Fibroblast of villous mesenchyme (primary cell): ENCODE measurements at regions not wholly inside any gene's neighbourhood (a gene's known extent, or its start where the extent isn't known, plus 50 kb on each side); places are given as distances from the start of the nearest gene placed in this dataset.

Experiments
- DNase-seq: peaks from one replicate; pipeline ENCODE4 v3.0.0-alpha.2; 2010; ENCODE audit warnings: low read depth
- H3K4me3 ChIP-seq: 2 replicates; pipeline ENCODE4 v1.5.1; 2011; ENCODE audit warnings: low read depth, mild to moderate bottlenecking, low read length
- TF ChIP-seq, protein P1 (sequence below): IDR thresholded peaks from 2 replicates; pipeline ENCODE4 v1.5.1; 2012; ENCODE audit warnings: low read depth, mild to moderate bottlenecking, low read length; ENCODE audit not compliant: insufficient read depth

DNA sequence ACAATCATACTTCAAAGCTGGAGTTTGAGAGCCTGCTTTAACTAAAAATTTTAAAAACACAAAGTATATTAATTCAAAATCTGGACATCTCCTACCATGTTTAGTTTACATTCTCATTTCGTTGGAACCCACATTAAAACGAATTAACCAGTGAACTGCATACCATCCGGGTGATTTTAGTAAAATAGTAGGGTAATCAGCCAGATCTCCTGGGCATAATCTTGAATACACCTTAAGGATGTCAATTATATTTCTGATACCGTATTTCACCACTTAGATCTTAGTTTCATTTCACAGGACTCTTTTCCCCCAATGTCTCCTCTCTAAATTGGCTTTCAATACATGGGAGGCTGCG lies 175.6 kb upstream of the PFKP start:
- no peak overlapping the region for H3K4me3 ChIP-seq
- no peak for DNase-seq
- TF ChIP-seq, protein P1, sequence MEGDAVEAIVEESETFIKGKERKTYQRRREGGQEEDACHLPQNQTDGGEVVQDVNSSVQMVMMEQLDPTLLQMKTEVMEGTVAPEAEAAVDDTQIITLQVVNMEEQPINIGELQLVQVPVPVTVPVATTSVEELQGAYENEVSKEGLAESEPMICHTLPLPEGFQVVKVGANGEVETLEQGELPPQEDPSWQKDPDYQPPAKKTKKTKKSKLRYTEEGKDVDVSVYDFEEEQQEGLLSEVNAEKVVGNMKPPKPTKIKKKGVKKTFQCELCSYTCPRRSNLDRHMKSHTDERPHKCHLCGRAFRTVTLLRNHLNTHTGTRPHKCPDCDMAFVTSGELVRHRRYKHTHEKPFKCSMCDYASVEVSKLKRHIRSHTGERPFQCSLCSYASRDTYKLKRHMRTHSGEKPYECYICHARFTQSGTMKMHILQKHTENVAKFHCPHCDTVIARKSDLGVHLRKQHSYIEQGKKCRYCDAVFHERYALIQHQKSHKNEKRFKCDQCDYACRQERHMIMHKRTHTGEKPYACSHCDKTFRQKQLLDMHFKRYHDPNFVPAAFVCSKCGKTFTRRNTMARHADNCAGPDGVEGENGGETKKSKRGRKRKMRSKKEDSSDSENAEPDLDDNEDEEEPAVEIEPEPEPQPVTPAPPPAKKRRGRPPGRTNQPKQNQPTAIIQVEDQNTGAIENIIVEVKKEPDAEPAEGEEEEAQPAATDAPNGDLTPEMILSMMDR, result no peak

DNA sequence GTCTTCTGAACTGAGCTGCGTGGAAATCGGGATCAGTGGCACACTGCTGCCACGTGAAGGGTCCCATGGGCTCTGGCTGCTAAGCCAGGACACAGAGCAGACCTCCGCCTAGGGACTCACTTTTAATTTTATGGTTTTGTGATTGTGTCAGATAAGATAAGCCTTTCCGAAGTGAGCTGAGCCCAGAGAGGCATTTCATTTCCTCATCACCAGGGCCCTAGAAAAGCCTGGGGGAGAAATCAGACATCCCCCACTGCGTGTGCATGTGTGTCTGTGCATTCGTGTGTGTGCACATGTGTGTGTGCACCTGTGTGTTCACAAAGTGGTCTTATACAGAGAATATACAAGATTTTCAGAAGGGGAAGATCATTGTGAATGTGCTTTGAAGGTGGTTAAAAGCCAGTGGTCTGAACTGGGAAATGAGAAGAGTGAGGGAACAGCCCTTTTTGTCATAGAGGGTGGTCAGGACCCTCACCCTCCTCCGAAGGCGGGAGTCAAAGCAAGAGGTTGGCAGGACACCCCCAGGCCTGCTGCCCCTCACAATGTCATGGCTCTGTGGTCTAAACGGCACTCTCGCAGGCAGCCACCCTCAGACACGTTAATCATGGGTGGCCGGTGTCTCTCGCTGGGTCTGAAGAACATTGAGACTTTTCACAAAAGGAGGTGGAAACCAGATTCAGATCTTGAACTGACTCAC lies 176.1 kb upstream of the PFKP start:
- TF ChIP-seq, protein P1, result no peak
- no peak for DNase-seq
- no peak overlapping the region for H3K4me3 ChIP-seq

DNA sequence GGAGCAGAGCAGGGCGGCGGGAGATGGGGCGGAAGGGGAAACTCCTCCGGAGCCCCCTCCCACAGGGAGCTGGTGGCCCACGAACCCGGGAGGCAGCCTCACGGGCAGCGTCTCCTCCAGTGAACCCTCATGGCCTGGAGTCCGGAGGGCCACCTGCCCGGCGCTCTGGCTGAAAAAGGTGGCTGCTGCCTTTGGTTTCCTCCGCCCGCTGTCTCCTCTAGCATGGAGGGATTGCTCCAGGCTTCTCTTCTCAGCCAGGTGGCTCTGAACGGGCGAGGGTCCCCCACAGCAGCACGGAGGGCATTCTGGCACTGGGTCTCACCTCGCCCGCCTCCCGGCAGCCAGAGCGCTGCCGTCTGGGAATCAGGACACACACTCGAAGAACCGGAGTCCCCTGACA lies 177.3 kb upstream of the PFKP start:
- TF ChIP-seq, protein P1, result no peak
- no peak overlapping the region for H3K4me3 ChIP-seq
- no peak for DNase-seq

DNA sequence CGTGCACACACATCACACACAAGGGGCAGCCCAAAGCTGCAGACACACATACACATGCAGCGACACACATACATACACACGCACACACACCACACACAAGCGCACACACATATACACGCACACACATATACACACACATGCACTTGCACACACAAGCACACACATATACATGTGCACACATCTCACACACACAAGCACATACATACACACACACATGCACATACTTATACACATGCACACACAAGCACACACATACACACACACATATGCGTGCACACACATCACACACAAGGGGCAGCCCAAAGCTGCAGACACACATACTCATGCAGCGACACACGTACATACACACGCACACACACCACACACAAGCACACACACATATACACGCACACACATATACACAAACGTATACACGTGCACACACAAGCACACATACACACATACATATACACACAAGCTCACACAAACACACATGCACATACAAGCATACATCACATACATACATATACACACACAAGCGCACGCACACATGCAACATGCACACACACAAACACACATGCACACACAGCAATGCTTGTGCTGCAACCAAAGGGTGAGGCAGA lies 178.8 kb upstream of the PFKP start:
- TF ChIP-seq, protein P1, result no peak

DNA sequence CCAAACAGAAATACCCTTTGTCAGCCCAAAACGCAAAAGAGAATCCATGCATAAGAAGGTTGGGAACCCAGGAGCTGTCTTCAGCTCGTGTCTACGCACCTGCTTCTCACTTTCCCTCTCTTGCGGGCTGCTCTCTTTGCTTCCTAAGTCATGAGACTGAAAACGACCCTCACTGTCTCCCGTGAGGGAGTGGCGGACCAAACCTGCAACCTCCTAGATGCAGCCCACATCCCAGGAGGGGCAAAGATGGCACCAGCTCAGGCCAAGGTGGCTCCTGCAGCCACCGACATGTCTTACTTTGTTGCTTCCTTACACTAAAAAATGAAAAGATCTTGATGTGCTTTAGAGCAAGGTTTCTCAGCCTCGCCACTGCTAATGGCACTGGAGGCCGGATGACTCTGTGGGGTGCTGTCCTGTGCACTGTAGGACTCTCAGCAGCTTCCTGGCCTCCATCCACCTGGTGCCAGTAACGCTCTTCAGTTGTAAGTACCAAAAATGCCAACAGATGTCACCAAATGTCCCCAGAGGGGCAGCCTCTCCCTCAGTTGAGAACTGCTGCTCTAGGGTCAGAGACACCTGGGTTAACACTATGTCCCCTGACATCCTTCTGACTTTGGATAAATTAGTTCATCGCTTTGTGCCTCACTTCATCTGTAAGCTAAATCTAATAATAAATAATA lies 179.8 kb upstream of the PFKP start:
- no peak overlapping the region for H3K4me3 ChIP-seq
- DNase-seq, result no peak
- TF ChIP-seq, protein P1, result no peak

More for the DNA sequence above, 178.8 kb upstream of the PFKP start:
- no peak for DNase-seq
- H3K4me3 ChIP-seq, result no peak overlapping the region

DNA sequence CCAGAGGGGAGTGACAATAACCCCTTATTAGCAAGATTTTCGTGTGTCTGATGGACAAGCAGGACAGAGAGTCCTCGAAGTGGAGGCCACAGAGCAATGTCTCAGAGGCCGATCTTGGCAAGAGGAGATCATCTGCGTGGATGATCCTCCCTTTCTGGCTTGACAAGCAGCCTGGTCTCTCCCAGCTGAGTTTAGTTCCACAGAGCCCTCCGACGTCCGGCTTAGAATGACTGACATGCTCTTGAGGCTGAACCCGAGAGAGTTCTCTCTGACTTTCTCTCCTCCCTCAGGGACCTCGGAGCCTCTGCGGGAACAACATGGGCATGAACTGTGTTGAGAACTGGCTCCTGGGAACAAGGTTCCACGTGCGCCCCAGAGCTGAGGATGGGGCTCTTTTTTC lies 180.7 kb upstream of the PFKP start:
- TF ChIP-seq, protein P1, result no peak
- no peak for DNase-seq
- no peak overlapping the region for H3K4me3 ChIP-seq
